Ramos (cell line): ENCODE measurements at regions not wholly inside any gene's neighbourhood (a gene's known extent, or its start where the extent isn't known, plus 50 kb on each side); places are given as distances from the start of the nearest gene placed in this dataset.

Experiments used
- in situ Hi-C: fragments of 300-500 bp; cut with MboI; formaldehyde crosslinking; loops from one replicate; pipeline ENCODE4 v1.14.3; 2022; ENCODE audit warnings: low sequenced_read_pairs; ENCODE audit not compliant: unreplicated experiment

DNA sequence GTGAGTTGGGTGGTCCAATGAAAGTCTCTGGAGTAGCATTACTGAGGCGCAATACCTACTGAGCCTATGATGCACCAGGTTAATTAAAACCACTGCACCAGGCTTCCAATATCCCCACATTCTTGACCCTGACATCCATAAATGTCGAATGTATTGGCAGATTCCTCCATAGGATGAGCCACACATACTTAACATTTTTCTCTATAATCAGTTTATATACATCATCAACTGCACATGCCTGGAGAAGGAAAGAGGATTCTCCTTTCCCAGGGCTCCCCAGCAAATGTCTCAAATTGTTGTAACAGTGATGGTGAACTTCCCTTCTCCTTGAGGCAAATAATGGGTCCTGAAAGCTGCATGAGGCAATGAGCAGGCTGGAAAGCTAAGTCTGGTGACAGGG, 82.3 kb upstream of the LPP start:
- in situ Hi-C loops = no loop called here

DNA sequence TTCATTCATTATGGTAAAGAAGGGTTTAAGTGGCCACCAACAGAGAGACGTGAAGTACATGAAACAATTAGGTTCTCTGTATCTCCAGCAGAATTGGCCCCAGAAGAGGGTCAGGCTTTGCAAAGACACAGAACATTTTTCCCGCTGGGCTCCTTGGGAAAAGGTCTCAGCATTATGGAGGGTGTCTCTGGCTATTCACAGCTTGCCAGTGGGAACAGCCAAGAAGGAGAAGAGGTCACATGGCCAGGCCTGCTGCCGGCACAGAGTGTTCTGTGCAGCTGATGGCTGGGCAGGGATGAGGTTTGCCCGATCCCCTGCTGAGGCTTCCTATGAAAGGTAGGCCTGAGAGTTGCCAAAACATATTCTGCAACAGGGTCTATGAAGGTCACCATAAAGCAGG, 77.8 kb upstream of the LPP start:
- in situ Hi-C loops = no loop called here

DNA sequence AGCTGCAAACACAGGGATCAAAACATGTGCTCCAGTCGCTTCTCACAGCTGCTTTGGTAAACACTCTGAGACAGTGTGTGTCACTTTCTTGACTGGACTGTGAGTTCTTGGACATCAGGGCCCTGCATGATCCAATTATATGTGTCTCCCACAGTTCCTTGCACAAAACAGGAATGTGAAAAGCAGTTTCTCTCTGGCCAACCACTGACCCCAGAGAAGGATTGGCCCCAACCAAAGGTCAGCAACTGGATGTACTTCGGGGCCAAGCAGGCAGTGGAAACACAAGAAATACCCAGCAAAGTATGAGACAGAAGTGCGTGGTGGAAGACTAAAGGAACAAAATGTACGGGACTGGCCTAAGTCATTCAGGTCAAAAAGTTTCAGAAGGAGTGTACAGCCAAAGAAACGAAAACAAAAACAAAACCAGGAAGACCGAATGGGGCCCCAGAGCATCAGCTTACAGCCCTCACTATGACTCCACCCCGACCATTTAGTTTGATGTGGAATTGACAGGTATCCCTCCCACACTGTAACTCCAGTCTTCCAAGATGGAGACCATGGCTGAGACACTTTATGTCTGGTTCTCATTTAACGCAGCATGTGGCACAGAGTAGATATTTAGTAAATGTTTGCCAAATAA, 76.7 kb upstream of the LPP start:
- in situ Hi-C loops = no loop called here

DNA sequence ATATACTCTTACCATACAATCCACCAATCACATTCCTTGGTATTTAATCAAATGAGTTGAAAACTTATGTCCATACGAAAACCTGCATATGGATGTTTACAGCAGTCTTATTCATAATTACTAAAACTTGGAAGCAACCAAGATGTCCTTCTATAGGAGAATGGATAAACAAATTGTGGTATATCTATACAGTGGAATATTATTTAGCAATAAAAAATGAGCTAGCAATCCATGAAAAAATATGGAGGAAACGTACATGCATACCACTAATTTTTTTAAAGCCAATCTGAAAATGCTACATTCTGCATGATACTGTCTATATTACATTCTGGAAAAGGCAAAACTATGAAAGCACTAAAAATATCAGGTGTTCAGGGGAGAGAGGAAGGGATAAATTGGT, 73.9 kb upstream of the LPP start:
- in situ Hi-C loops = loop anchor here (5.0 kb wide), 3 partner anchors 98 to 872 kb away; no protein-coding TSS in a partner anchor

DNA sequence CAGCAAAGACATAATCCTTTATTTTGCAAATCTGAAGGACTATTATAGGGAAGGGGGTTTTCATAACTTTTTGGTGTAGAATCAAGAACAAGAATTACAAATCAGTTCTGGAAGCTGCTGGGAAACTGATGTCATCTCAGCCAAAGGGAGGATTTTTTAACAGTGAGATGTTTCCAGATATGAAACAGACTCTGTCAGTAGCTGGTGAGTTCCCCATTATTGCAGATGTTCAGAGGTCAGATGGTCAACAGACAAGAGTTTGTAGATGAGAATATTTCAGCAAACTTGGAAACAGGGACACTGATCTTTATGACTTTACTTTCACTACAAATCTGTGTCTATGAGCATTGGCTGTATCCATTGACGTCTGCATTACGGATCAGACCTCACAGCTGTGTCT, 71.9 kb upstream of the LPP start:
- in situ Hi-C loops = loop anchor here (5.0 kb wide), 3 partner anchors 100 to 870 kb away; no protein-coding TSS in a partner anchor

DNA sequence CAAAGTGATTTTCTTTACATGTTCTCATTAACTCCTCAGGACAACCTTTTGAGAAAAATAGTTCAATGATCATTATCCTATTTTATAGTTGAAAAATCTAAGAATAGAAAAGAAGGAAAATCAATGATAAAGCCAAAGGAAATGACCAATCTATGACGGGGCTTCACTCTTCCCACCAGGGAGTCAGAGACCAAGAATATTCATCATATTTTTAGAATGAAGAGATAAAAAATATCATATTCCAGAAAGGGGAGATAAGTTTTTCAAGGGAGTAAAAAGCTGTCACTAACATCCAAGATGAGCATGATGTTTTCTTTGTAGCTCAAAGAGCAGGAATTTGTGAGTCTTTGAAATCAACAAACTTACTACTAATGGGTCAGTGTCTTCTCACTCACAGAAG, 71.5 kb upstream of the LPP start:
- in situ Hi-C loops = loop anchor here (5.0 kb wide), 3 partner anchors 100 to 870 kb away; no protein-coding TSS in a partner anchor

DNA sequence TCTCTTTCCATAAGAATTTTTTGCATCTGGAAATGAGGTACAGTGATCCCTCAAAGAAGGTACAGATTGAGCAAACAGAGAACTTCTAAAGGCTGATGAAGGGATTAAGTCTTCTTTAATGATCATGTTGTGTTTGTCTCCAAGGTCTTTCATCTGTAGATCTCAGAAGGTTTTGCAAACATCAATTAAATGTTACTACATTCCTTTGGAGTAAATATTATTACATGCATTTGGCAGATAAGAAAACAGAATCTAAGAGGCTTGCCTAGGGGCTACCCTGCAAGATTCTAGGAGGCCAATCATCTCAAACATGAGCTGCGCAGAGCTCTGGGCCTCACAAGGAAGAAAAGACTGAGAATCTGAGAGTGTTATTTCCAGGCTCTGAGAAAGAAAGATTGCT, 70.9 kb upstream of the LPP start:
- in situ Hi-C loops = loop anchor here (5.0 kb wide), 3 partner anchors 101 to 869 kb away; no protein-coding TSS in a partner anchor

DNA sequence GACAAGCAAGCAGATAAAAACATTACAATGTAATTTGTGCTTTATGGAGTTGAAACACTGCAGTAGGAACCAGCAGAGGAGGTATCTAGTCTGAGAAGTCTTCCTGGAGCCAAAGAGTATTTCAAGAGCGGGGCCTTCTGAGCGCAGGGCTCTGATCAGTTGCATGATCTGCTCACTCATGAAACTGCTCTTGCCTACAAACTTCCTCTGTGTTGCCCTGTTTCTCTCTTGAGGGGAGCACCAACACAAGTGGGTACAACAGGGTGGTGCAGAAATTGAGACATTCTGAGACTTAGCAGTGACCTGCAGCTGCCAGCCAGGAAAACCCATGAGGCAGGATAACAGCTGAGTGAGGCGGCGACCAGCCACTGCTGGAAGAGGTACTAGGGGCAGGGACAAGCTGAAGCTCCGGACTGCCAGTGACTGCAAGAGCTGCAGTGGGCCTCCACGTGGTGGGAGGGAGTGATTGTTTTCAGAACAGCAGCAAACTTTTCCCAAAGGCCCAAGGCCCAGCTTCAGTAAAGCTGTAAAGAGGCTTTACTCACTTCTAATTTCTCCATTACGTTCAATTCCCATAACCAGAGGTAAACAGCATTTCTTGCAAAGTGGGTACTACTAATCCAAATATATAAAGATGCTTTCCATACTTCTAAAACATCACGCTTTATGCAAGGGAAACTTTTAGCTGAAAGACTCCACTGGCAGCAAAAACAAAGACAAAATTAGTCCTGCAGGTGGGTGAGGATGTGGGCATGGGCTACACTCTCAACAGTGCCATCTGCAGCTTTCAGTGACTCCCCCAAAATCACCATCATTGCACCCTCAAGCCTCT, 69.0 kb upstream of the LPP start:
- in situ Hi-C loops = loop anchor here (5.0 kb wide), 4 partner anchors 103 to 867 kb away; no protein-coding TSS in a partner anchor

DNA sequence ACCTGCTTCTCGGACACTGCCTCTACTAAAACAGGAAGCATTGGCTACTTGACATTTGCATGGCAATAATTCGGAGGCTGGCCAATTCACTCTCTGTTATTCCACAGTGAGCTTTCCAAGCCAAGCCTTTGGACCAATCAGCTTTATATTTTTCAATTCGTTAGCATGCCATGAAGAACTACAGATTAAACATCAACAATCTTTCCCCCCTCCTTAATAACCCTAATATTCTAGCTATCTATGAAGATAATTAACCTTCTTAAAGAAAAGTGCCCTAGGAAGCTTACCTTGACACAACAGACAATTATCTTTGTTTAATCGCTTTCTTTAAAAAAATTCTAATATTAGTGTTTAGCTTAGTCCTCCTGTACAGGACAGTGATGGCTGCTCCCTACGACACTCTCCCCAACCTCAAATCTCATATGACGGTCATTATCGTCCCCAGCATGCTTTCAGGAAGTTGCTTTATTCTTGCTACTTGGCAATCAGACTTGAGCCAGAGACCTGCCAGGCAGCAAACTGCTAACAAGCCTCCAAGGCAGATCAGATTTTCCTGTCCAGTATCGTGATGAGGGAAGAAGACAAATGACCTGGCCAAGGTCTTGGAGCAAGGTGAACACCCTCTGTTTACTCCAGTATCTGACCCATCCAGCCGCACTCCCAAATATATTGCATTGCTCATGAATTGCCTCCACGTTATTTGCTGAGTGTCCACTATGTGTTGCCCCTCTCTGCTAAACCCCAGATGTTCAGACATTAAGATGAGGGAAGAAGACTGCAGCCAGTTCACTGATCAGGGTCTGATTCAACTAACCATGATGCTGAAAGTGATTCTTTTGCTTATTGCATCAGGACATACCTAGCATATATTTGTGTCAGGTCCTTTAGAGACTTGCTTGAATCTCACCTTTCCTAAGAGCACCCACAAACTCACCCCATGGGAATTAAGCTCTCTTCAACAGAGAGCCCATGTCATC, 68.1 kb upstream of the LPP start:
- in situ Hi-C loops = loop anchor here (5.0 kb wide), 1 partner anchor 344 kb away; no protein-coding TSS in a partner anchor

DNA sequence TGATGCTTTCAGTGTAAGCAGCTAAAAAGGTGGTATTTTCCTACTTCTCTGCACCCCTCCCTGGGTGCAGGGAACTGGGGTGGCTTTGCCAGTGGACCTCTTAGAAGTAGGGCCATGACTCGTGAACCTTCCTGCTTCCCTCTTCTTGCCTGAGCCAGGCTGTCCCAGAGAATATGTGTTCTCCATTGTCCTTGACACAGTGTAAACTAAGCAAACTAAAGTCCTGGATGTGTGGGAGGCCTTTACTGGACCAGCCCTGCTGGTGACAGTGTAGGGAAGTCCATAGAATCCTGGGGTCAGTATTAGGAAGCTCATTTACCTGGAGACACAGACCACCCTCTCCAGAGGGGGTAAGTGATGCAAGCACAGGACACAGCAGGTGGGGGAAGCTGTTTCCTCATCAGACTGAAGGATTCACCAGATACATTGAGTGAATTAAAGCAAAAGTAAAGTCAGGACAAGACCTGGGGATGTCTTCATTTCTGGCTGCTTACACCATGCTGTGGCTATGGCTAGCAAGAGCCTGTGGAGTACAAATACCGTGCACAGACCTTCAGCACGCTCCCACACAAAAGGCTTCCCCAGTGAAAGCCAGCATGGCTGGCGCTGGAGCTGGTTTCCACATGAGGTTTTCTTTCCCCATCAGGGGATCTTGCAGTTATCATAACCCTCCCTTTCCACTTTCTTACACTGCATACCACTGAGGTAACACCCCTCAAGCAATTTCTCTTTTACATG, 64.8 kb upstream of the LPP start:
- in situ Hi-C loops = loop anchor here (5.0 kb wide), 1 partner anchor 347 kb away; no protein-coding TSS in a partner anchor

DNA sequence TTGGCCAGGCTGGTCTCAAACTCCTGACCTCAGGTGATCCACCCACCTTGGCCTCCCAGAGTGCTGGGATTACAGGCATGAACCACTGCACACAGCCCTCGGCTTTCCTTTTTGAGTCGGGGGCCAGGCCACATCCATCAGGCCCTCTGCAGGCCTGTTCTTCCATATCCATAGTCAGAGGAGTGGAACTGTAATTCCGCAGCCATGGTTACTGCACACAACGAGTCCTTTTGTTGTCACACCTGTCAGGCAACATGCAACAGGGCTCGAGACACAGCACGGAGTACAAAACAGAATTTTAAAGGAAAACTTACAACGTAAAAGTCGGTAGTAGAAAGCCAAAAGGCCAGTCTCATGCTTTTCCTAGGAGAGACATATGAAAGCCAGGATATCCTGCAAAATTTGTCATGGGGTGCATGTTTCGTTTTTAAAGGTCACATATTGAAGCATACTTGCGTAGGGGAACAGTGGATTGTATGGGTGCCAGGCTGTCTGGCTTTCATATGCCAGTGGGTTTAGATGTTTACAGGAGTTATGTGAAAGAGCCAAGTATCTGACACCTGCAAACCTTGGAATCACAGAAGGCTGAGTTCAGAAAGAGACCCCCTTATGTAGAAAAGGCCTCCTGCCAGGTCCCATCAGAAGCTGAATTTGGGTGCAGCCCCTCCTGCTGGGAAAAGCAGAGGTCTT, 63.2 kb upstream of the LPP start:
- in situ Hi-C loops = loop anchor here (5.0 kb wide), 1 partner anchor 152 kb away; no protein-coding TSS in a partner anchor

DNA sequence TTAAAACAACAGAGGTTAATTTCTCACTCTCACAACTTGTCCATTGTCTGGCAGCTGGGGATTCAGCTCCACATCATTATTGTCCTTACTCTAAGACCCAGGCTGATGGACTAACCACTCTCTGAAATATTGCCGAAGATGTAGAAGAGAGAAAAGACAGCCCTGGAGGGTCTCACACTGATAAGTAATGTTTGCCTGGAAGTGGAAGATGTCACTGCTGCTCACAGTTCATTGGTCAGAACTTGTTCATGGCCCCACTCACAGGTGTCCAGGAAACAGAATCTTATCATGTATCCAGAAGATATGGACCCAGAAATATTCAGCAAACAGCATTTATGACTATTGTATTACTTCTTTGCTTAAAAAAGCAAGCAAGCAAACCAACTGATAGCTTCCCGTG, 62.2 kb upstream of the LPP start:
- in situ Hi-C loops = loop anchor here (5.0 kb wide), 1 partner anchor 151 kb away; no protein-coding TSS in a partner anchor

DNA sequence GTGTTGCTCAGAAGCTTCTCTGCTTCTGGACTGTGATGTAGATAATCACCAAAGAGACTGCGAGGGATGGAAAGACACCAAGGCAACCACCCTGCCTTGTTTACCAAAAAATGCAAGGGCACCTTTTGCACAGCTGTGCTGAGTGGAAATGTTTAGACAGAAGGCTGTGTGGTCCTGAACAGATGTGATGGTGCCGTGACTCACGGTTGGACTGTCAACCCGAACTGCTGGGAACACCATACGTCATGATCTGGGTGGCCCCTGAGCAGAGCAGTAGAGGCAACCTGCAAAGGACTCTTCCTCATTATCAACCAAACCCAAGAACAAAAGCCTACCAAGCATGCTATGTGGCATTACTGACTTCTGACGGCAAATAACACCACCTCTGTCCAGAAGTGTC, 61.3 kb upstream of the LPP start:
- in situ Hi-C loops = loop anchor here (5.0 kb wide), 1 partner anchor 150 kb away; no protein-coding TSS in a partner anchor

DNA sequence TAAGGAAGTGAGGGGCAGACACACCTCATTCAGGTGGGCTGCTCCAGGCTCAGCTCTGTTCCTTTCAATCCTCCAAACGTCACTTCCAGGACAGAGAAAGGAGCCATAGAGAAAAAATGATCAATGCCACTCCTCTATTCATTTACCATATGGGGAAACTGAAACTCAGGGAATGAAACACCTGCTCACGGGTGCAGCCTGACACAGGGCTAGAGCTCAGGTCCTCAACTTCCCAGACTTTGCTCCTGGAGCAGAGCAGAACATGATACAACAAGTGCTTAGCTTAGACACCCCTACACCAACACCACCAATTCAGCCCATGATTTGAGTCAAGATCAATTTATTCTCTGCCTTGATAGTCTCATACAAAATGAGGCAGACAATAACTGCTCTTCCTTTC, 58.5 kb upstream of the LPP start:
- in situ Hi-C loops = no loop called here

DNA sequence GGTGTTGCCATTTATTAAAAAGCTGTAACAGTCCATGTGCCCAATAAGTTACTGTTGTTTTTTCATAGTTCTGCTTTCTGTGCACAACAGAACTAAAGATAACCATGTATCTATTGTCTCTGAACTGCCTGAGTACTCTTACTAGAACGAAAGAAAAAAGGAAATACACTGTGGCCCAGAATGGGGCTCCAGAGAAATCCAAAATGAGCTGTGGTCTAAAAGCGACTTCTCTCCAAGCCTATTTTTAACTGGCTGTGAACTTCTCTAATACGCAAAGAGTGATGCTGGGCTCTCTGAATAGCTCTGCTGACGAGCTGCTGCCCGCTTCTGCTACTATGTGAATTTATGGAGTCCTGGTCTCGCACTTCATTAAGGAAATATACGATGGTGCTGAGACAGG, 56.2 kb upstream of the LPP start:
- in situ Hi-C loops = no loop called here

DNA sequence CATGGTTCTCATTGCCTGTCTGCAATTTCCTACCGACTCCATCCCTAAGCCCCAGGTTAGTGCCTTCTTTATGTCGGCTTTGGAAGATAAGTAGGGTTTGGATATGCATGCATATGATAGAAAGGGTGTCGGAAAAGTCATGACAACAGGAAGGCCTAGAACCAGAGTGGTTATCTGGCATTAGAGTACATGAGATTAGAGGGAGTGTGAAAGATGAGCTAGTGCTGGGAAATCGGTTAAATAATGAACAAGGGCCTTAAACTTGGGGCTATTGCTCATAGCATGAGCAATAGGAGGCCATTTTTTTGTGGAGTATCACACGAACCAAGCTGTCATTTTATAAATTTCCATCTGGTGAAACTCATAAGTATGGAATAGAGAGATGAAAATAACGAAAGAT, 54.0 kb upstream of the LPP start:
- in situ Hi-C loops = no loop called here

DNA sequence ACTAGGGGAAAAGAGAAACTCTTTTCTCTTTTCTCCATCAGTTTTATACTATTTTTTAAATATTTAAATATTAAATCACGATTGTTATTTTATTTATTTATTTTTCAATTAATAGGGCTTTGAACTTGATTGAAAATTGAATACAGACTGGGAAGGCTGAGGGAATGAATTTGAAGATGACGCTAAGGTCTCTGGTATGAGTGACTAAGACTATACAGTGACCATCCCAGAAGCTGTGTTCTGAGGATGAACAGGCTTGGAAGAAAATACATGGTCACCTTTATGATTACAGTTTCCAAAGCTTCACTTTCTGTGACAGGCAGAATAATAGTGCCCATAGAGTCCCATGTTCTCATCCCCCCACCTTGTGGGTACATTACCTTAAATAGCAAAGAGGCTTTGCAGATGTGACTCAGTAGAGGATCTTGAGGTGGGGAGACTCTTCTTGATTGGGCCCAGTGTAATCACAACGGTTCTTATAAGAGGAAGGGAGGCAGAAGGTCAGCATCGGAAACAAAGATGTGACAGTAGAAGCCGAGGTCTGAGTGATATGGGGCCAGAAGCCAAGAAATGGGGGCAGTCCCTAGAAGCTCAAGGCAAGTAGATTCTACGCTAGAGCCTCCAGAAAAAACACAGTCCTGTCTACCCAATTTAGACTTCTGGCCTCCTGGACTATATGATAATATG, 51.0 kb upstream of the LPP start:
- in situ Hi-C loops = no loop called here

DNA sequence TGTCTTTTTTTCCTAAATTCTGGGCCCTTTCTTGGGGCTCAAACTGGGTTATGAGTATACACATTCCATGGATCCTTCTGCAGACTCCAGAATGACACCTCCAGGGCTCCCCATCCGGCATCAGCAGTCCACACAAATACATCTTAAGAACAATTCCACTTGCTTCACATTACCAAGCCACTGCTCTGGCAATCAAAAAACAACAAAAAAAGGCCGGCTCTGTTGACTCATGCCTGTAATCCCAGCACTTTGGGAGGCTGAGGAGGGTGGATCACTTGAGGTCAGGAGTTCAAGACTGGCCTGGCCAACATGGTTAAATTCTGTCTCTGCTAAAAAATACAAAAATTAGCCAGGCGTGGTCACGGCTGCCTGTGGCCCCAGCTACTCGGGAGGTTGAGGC, 49.9 kb upstream of the LPP start:
- in situ Hi-C loops = no loop called here
